ENCODE measurements at regions not wholly inside any gene's neighbourhood (a gene's known extent, or its start where the extent isn't known, plus 50 kb on each side); places are given as distances from the start of the nearest gene placed in this dataset.

DNA sequence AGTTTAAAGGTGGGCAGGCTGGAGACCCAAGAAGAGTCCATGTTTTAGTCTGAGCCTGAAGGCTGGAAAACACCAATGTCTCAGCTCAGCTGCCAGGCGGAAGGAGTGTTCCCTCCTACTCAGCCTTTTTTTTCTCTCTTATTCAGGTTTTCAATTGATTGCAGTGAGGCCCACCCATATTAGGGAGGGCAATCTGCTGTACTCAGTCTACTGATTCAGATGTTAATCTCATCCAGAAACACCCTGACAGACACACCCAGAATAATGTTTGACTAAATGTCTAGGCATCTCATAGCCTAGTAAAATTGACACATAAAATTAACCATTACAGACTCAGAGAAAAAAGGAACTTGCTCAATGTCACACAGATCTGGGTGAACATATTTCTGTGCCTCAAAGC is 347.1 kb downstream of the GBA3 start:
- TF ChIP-seq HIVEP1 (CRISPR knock-in tag; IDR thresholded peaks at IDR 0.05) = no peak
- TF ChIP-seq, protein P1, sequence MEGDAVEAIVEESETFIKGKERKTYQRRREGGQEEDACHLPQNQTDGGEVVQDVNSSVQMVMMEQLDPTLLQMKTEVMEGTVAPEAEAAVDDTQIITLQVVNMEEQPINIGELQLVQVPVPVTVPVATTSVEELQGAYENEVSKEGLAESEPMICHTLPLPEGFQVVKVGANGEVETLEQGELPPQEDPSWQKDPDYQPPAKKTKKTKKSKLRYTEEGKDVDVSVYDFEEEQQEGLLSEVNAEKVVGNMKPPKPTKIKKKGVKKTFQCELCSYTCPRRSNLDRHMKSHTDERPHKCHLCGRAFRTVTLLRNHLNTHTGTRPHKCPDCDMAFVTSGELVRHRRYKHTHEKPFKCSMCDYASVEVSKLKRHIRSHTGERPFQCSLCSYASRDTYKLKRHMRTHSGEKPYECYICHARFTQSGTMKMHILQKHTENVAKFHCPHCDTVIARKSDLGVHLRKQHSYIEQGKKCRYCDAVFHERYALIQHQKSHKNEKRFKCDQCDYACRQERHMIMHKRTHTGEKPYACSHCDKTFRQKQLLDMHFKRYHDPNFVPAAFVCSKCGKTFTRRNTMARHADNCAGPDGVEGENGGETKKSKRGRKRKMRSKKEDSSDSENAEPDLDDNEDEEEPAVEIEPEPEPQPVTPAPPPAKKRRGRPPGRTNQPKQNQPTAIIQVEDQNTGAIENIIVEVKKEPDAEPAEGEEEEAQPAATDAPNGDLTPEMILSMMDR (CRISPR knock-in tag; IDR thresholded peaks at IDR 0.05) = no peak
- TF ChIP-seq POLR2AphosphoS5 (IDR thresholded peaks at IDR 0.05; ENCODE audit: low read depth, low read length) = no peak
- no peak for TF ChIP-seq MLX (CRISPR knock-in tag; IDR thresholded peaks at IDR 0.05)
- no peak for TF ChIP-seq ARHGAP35 (CRISPR knock-in tag; IDR thresholded peaks at IDR 0.05; ENCODE audit: borderline replicate concordance)
- TF ChIP-seq ZNF331 (CRISPR knock-in tag; IDR thresholded peaks at IDR 0.05) = no peak
- no peak for TF ChIP-seq XBP1 (CRISPR knock-in tag; IDR thresholded peaks at IDR 0.05)
- TF ChIP-seq ARNT (IDR thresholded peaks at IDR 0.05) = no peak
- no peak for TF ChIP-seq HNF4A (CRISPR knock-in tag; IDR thresholded peaks at IDR 0.05)

Data from HepG2 (cell line).